Type B pancreatic cell (in vitro differentiated cells): ENCODE measurements at regions not wholly inside any gene's neighbourhood (a gene's known extent, or its start where the extent isn't known, plus 50 kb on each side); places are given as distances from the start of the nearest gene placed in this dataset.

ENCODE experiments used
- DNase-seq: peaks from one replicate; pipeline ENCODE4 v3.0.0; 2021; ENCODE audit warnings: mixed read lengths; ENCODE audit not compliant: unreplicated experiment; ENCODE audit errors: extremely low spot score
- H3K27ac Mint-ChIP-seq: 2 replicates; pipeline ENCODE4 v1.8.0; 2021; ENCODE audit warnings: mild to moderate bottlenecking, mixed read lengths
- H3K27me3 Mint-ChIP-seq: 2 replicates; pipeline ENCODE4 v1.8.0; 2021; ENCODE audit warnings: mixed read lengths
- H3K36me3 Mint-ChIP-seq: 2 replicates; pipeline ENCODE4 v1.8.0; 2021; ENCODE audit warnings: mixed read lengths
- H3K4me1 Mint-ChIP-seq: one replicate; pipeline ENCODE4 v1.8.0; 2021; ENCODE audit warnings: mixed read lengths; ENCODE audit not compliant: unreplicated experiment
- H3K4me3 Mint-ChIP-seq: 2 replicates; pipeline ENCODE4 v1.8.0; 2021; ENCODE audit warnings: mild to moderate bottlenecking, mixed read lengths
- H3K9me3 Mint-ChIP-seq: 2 replicates; pipeline ENCODE4 v1.8.0; 2021; ENCODE audit warnings: mixed read lengths
- TF ChIP-seq, protein P1 (sequence below): fragments of 200-600 bp; sonication (generic); conservative IDR thresholded peaks from 2 replicates; pipeline ENCODE4 v1.5.0; 2021; ENCODE audit warnings: antibody characterized with exemption, mild to moderate bottlenecking

DNA sequence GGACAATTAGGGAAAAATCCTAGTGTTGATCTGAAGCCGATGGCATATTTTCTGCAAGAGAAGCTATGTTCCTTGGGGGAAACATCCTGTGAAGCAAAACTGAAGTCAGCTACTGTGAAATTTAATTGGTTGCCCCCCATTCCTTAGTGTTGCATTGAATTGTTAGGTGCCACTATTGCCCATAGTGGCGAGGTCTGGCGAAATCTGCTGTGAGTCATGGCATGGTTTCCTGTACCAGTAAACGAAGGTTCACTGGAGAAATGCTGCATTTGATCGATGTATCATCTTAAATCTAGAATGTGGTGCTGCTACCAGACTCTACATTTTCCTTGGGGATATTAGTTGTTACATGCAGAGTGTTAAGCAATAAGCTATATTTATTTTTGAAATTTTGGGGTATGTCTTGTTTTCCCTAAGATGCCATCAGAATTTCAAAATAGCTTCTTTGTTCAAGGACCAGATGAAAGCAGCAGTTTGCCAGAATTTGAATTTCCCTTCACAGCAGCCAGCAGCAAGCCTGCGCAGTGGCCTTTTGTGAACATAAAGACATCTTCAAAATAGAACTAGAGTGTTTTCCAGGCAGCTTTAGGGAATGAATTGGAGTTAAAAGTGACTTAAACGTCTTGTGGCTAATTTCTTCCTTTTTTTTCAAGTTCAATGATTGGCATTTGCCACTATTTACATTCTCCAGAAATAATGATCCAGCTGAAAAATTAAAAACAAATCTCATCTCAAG is 348.6 kb upstream of the COBL start:
- no peaks in the 10 kb centered on the region for H3K36me3 Mint-ChIP-seq
- TF ChIP-seq, protein P1, sequence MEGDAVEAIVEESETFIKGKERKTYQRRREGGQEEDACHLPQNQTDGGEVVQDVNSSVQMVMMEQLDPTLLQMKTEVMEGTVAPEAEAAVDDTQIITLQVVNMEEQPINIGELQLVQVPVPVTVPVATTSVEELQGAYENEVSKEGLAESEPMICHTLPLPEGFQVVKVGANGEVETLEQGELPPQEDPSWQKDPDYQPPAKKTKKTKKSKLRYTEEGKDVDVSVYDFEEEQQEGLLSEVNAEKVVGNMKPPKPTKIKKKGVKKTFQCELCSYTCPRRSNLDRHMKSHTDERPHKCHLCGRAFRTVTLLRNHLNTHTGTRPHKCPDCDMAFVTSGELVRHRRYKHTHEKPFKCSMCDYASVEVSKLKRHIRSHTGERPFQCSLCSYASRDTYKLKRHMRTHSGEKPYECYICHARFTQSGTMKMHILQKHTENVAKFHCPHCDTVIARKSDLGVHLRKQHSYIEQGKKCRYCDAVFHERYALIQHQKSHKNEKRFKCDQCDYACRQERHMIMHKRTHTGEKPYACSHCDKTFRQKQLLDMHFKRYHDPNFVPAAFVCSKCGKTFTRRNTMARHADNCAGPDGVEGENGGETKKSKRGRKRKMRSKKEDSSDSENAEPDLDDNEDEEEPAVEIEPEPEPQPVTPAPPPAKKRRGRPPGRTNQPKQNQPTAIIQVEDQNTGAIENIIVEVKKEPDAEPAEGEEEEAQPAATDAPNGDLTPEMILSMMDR = no peak
- no peak overlapping the region for H3K27ac Mint-ChIP-seq
- H3K4me1 Mint-ChIP-seq = no peaks in the 10 kb centered on the region
- no peak for DNase-seq
- H3K4me3 Mint-ChIP-seq = no peak overlapping the region
- peaks cover 6% of the 10 kb centered on the region for H3K27me3 Mint-ChIP-seq
- no peaks in the 10 kb centered on the region for H3K9me3 Mint-ChIP-seq

DNA sequence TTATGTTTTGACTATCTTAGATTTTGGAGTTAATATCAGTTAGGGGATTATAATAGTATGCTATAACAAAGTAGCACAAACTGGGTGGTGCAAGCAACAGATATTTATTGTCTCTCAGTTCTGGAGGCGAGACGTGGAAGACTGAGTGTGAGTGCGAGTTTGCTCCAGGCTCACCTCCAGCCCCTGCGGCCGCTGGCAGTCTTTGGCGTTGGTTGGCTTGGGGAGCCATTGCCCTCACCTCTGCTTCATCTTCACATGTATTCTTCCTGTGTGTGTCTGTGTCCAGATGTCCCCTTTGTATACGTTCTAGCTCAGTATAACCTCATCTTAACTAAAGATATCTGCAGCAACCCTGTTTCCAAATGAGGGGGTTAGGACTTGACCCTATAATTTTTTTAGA is 343.9 kb upstream of the COBL start:
- Mint-ChIP-seq H3K9me3 (no peaks in the 10 kb centered on the region), H3K27ac (no peak overlapping the region), H3K4me3 (no peak overlapping the region), H3K36me3 (no peaks in the 10 kb centered on the region), H3K4me1 (no peaks in the 10 kb centered on the region), H3K27me3 (peaks cover 3% of the 10 kb centered on the region)
- no peak for DNase-seq
- TF ChIP-seq, protein P1 = no peak

DNA sequence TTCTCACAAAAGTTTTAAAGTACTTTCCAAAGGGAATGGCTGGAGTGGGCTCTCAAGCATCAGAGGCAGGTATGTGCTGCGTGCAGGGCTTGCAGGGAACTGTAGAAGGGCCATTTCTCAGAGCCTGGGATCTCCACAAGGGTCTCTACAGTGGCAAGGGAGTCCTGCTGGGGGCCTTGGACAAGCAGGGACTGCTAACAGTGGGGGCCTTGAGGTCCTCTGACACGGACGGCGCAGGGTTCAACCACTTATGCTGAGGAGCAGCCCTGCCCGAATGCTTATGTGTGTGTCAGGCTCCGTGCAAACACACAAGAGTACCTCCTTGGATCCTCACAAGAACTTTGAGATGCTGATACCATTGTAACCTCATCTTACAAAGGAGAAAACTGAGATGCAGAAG is 342.1 kb upstream of the COBL start:
- H3K36me3 Mint-ChIP-seq = no peaks in the 10 kb centered on the region
- no peak overlapping the region for H3K27ac Mint-ChIP-seq
- TF ChIP-seq, protein P1 = no peak
- peaks cover 3% of the 10 kb centered on the region for H3K27me3 Mint-ChIP-seq
- no peaks in the 10 kb centered on the region for H3K9me3 Mint-ChIP-seq
- DNase-seq = no peak
- no peaks in the 10 kb centered on the region for H3K4me1 Mint-ChIP-seq
- H3K4me3 Mint-ChIP-seq = no peak overlapping the region

DNA sequence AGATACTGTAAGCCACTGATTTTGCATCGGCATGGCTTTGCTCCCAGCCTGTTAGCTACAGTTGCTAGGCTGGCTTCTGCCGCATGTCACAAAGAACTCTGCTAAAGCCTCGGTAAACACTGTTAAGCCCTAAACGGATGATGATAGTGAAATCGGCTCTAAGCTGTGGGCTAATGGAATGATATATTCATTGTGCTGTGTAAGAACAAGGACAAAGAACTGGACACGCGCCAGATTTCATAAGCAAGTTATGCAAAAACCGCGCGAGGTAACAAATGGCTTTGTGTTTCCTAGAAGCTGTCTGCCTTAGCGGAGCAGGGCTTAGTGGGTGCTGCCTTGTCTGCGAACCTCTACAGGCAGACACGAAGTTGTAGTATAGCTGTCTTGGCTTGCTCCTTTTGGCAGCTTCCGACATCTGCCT is 331.3 kb upstream of the COBL start:
- no peaks in the 10 kb centered on the region for H3K9me3 Mint-ChIP-seq
- DNase-seq = no peak
- peak overlapping the region; percentile 31 for H3K4me3 Mint-ChIP-seq
- H3K4me1 Mint-ChIP-seq = peaks cover 5% of the 10 kb centered on the region
- H3K36me3 Mint-ChIP-seq = no peaks in the 10 kb centered on the region
- no peak overlapping the region for H3K27ac Mint-ChIP-seq
- peaks cover 19% of the 10 kb centered on the region for H3K27me3 Mint-ChIP-seq
- TF ChIP-seq, protein P1 = no peak

DNA sequence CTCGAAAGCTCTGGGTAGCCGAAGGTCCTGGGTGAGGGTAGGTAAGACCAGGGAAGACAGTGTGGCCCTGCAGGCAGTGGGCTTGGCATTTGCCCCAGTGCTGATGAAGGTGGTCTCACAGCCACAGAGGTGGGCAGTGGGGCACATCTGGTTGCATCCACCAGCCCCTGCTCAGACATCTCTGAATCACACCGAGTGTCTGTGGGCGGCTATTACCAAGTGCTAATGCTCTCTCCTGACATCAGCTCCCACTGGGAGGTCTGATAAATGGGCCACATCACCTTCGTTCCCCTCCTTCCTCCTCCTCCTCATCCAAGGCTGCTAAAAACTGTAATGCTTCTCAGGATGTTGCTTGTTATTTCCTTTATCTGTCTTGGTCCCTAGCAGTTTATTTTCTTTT is 330.9 kb upstream of the COBL start:
- TF ChIP-seq, protein P1 = no peak
- DNase-seq = no peak
- Mint-ChIP-seq H3K9me3 (no peaks in the 10 kb centered on the region), H3K36me3 (no peaks in the 10 kb centered on the region), H3K27me3 (peaks cover 19% of the 10 kb centered on the region), H3K27ac (no peak overlapping the region), H3K4me1 (peaks cover 5% of the 10 kb centered on the region), H3K4me3 (peak overlapping the region; percentile 31)
